Stimulated activated naive CD8-positive, alpha-beta T cell treated with anti-CD3 and anti-CD28 coated beads, Interleukin-15, amount 100 ng/mL, for 72 hours (primary cell): ENCODE measurements at regions not wholly inside any gene's neighbourhood (a gene's known extent, or its start where the extent isn't known, plus 50 kb on each side); places are given as distances from the start of the nearest gene placed in this dataset.

Source experiments
- ATAC-seq: fragments of 150-1000 bp; cut with Tn5 transposase; 2 replicates; pipeline ENCODE4 v1.10.0; 2021; ENCODE audit warnings: mild to moderate bottlenecking, moderate library complexity
- DNase-seq, 2 donors: peaks; one replicate each; pipeline ENCODE4 v3.0.0; 2021 to 2022
- H3K27ac Mint-ChIP-seq, 2 donors: one replicate each; pipeline ENCODE4 v1.8.0; 2022; ENCODE audit warnings: mild to moderate bottlenecking in 2 of 2, mixed read lengths in 2 of 2, moderate library complexity in 2 of 2
- H3K27me3 Mint-ChIP-seq: one replicate; pipeline ENCODE4 v1.8.0; 2022; ENCODE audit warnings: mixed read lengths
- H3K4me1 Mint-ChIP-seq: one replicate; pipeline ENCODE4 v1.8.0; 2022; ENCODE audit warnings: mild to moderate bottlenecking, mixed read lengths
- H3K4me3 Mint-ChIP-seq, 2 donors: one replicate each; pipeline ENCODE4 v1.8.0; 2022; ENCODE audit warnings: mild to moderate bottlenecking in 2 of 2, mixed read lengths in 2 of 2, moderate library complexity in 1 of 2
- H3K9me3 Mint-ChIP-seq, 2 donors: one replicate each; pipeline ENCODE4 v1.8.0; 2022; ENCODE audit warnings: mixed read lengths in 2 of 2

GRCh38 chr4:10758906-10759305 is 74.3 kb upstream of the CLNK start:
- DNase-seq, result no peak
- no peak for ATAC-seq
- H3K27me3 Mint-ChIP-seq, result peaks cover 9% of the 10 kb centered on the region
- H3K9me3 Mint-ChIP-seq, result peaks cover 7 to 8% of the 10 kb centered on the region in 2 donors
- H3K4me1 Mint-ChIP-seq, result no peaks in the 10 kb centered on the region
- no peak overlapping the region for H3K27ac Mint-ChIP-seq
- H3K4me3 Mint-ChIP-seq, result no peak overlapping the region

GRCh38 chr4:10753856-10754402 is 69.4 kb upstream of the CLNK start:
- ATAC-seq (no peak), DNase-seq (no peak)
- no peak overlapping the region for H3K27ac Mint-ChIP-seq
- peaks cover 9% of the 10 kb centered on the region for H3K27me3 Mint-ChIP-seq
- H3K9me3 Mint-ChIP-seq, result peaks cover 0 to 4% of the 10 kb centered on the region in 2 donors
- H3K4me1 Mint-ChIP-seq, result no peaks in the 10 kb centered on the region
- no peak overlapping the region for H3K4me3 Mint-ChIP-seq

- Mint-ChIP-seq H3K4me3 (no peak overlapping the region), H3K9me3 (peaks cover 0 to 4% of the 10 kb centered on the region in 2 donors), H3K27me3 (peaks cover 9% of the 10 kb centered on the region), H3K4me1 (no peaks in the 10 kb centered on the region), H3K27ac (no peak overlapping the region)
- DNase-seq (no peak), ATAC-seq (no peak)
Measured at GRCh38 chr4:10753336-10753735, 68.8 kb upstream of the CLNK start.

- H3K27ac Mint-ChIP-seq, result no peak overlapping the region
- no peak for DNase-seq
- no peak overlapping the region for H3K4me3 Mint-ChIP-seq
- no peak for ATAC-seq
- H3K9me3 Mint-ChIP-seq, result peaks cover 0 to 4% of the 10 kb centered on the region in 2 donors
- H3K27me3 Mint-ChIP-seq, result peaks cover 1% of the 10 kb centered on the region
- no peaks in the 10 kb centered on the region for H3K4me1 Mint-ChIP-seq
Measured at GRCh38 chr4:10750714-10751113, 66.1 kb upstream of the CLNK start.

- no peak for ATAC-seq
- Mint-ChIP-seq H3K27ac (no peak overlapping the region), H3K9me3 (no peaks in the 10 kb centered on the region), H3K27me3 (no peaks in the 10 kb centered on the region), H3K4me3 (no peak overlapping the region), H3K4me1 (no peaks in the 10 kb centered on the region)
- no peak for DNase-seq
Measured at GRCh38 chr4:10747186-10747585, 62.6 kb upstream of the CLNK start.

- Mint-ChIP-seq H3K4me3 (no peak overlapping the region), H3K27me3 (no peaks in the 10 kb centered on the region), H3K4me1 (no peaks in the 10 kb centered on the region), H3K9me3 (no peaks in the 10 kb centered on the region), H3K27ac (no peak overlapping the region)
- ATAC-seq (no peak), DNase-seq (no peak)
Measured at GRCh38 chr4:10746371-10747171, 62.0 kb upstream of the CLNK start.

- no peak overlapping the region for H3K4me3 Mint-ChIP-seq
- no peak for DNase-seq
- no peak for ATAC-seq
- H3K27ac Mint-ChIP-seq, result no peak overlapping the region
- no peaks in the 10 kb centered on the region for H3K27me3 Mint-ChIP-seq
- no peaks in the 10 kb centered on the region for H3K9me3 Mint-ChIP-seq
- H3K4me1 Mint-ChIP-seq, result no peaks in the 10 kb centered on the region
Measured at GRCh38 chr4:10743357-10743756, 58.8 kb upstream of the CLNK start.

GRCh38 chr4:10741961-10742699 is 57.6 kb upstream of the CLNK start:
- ATAC-seq, result no peak
- Mint-ChIP-seq H3K4me1 (peaks cover 6% of the 10 kb centered on the region), H3K4me3 (no peak overlapping the region), H3K27me3 (no peaks in the 10 kb centered on the region), H3K27ac (no peak overlapping the region), H3K9me3 (no peaks in the 10 kb centered on the region)
- DNase-seq, result no peak

- ATAC-seq (no peak), DNase-seq (no peak)
- H3K4me1 Mint-ChIP-seq, result peaks cover 17% of the 10 kb centered on the region
- no peak overlapping the region for H3K4me3 Mint-ChIP-seq
- no peak overlapping the region for H3K27ac Mint-ChIP-seq
- H3K27me3 Mint-ChIP-seq, result no peaks in the 10 kb centered on the region
- no peaks in the 10 kb centered on the region for H3K9me3 Mint-ChIP-seq
Measured at GRCh38 chr4:10740891-10741620, 56.5 kb upstream of the CLNK start.

GRCh38 chr4:10740251-10740650 is 55.7 kb upstream of the CLNK start:
- DNase-seq, result no peak
- Mint-ChIP-seq H3K27ac (no peak overlapping the region), H3K4me1 (peaks cover 18% of the 10 kb centered on the region), H3K4me3 (no peak overlapping the region), H3K27me3 (no peaks in the 10 kb centered on the region), H3K9me3 (no peaks in the 10 kb centered on the region)
- ATAC-seq, result no peak

GRCh38 chr4:10738826-10739489 is 54.4 kb upstream of the CLNK start:
- H3K4me1 Mint-ChIP-seq, result peaks cover 30% of the 10 kb centered on the region
- no peak overlapping the region for H3K27ac Mint-ChIP-seq
- no peak overlapping the region for H3K4me3 Mint-ChIP-seq
- ATAC-seq (peak; percentile 15), DNase-seq (no peak)
- H3K27me3 Mint-ChIP-seq, result no peaks in the 10 kb centered on the region
- no peaks in the 10 kb centered on the region for H3K9me3 Mint-ChIP-seq

GRCh38 chr4:10737337-10737736 is 52.8 kb upstream of the CLNK start:
- ATAC-seq, result peak; percentile 44
- H3K9me3 Mint-ChIP-seq, result no peaks in the 10 kb centered on the region
- no peaks in the 10 kb centered on the region for H3K27me3 Mint-ChIP-seq
- no peak for DNase-seq
- peaks cover 46% of the 10 kb centered on the region for H3K4me1 Mint-ChIP-seq
- no peak overlapping the region for H3K4me3 Mint-ChIP-seq
- H3K27ac Mint-ChIP-seq, result peak overlapping the region in 1 of 2 donors; percentile 49

GRCh38 chr4:10736895-10737294 is 52.3 kb upstream of the CLNK start:
- Mint-ChIP-seq H3K4me1 (peaks cover 51% of the 10 kb centered on the region), H3K27ac (peak overlapping the region in 1 of 2 donors; percentile 13), H3K4me3 (no peak overlapping the region), H3K9me3 (no peaks in the 10 kb centered on the region), H3K27me3 (no peaks in the 10 kb centered on the region)
- no peak for ATAC-seq
- no peak for DNase-seq

- Mint-ChIP-seq H3K9me3 (no peaks in the 10 kb centered on the region), H3K4me1 (peaks cover 57% of the 10 kb centered on the region), H3K4me3 (no peak overlapping the region), H3K27me3 (no peaks in the 10 kb centered on the region), H3K27ac (no peak overlapping the region)
- ATAC-seq (no peak), DNase-seq (no peak)
Measured at GRCh38 chr4:10736266-10736665, 51.7 kb upstream of the CLNK start.

GRCh38 chr4:10734697-10735096 is 50.1 kb upstream of the CLNK start:
- H3K4me3 Mint-ChIP-seq, result peak overlapping the region in 1 of 2 donors; percentile 49
- H3K27ac Mint-ChIP-seq, result peak overlapping the region in 1 of 2 donors; percentile 6
- no peak for ATAC-seq
- H3K27me3 Mint-ChIP-seq, result no peaks in the 10 kb centered on the region
- peaks cover 0 to 6% of the 10 kb centered on the region in 2 donors for H3K9me3 Mint-ChIP-seq
- peaks cover 73% of the 10 kb centered on the region for H3K4me1 Mint-ChIP-seq
- no peak for DNase-seq
